ENCODE measurements at regions not wholly inside any gene's neighbourhood (a gene's known extent, or its start where the extent isn't known, plus 50 kb on each side); places are given as distances from the start of the nearest gene placed in this dataset.

DNA sequence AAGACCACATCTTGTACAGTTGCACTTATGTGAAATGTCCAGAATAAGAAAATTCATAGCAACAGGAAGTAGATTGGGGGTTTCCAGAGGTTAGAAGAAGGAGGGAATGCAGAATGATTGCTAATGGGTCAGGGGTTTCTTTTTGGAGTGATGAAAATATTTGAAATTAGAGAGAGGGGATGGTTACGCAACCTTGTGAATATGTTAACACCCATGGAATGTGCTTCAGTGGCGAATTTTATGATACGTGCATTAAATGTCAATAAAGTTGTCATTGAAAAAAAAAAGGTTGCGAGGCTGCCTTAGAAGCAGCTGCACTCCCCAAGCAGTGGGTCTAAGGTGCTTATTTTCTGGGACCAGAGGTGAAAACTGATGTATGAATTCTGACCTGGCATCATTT lies 64.4 kb upstream of the SUB1 start:
- no peak for DNase-seq (ENCODE audit: low read depth)
- no peak overlapping the region for H3K4me3 ChIP-seq (ENCODE audit: control insufficient read depth, low read depth, low read length)
- TF ChIP-seq CTCF (IDR thresholded peaks at IDR 0.05; ENCODE audit: control insufficient read depth, insufficient read depth, low read depth, low read length, missing control alignments): no peak

DNA sequence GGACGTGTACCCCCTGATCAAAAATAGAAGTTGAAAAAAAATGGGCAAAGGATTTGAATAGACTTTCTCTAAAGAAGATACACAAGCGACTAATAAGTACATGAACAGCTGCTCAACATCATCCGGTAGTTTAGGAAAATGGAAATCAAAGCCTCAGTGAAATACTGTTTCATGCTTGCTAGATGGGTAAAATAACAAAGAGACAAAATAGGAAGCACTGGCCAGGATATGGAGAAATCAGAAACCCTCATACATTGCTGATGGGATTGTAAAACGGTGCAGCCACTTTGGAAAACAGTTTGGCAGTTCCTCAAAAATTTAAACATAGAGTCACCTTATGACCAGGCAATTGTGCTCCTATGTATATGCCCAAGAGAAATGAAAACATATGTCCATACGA lies 65.0 kb upstream of the SUB1 start:
- no peak for DNase-seq (ENCODE audit: low read depth)
- TF ChIP-seq CTCF (IDR thresholded peaks at IDR 0.05; ENCODE audit: control insufficient read depth, insufficient read depth, low read depth, low read length, missing control alignments): no peak
- no peak overlapping the region for H3K4me3 ChIP-seq (ENCODE audit: control insufficient read depth, low read depth, low read length)

DNA sequence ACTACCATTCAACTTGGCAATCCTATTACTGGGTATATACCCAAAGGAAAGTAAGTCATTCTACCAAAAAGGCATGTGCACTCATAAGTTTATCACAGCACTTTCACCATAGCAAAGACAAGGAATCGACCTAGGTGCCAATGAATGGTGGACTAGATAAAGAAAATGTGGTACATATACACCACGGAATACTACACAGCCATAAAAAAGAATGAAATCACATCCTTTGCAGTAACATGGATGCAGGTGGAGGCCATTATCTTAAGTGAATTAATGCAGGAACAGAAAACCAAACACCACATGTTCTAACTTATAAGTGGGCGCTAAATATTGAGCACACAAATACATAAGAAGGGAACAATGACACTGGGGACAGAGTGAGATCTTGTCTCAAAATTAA lies 65.8 kb upstream of the SUB1 start:
- no peak overlapping the region for H3K4me3 ChIP-seq (ENCODE audit: control insufficient read depth, low read depth, low read length)

GRCh38 chr5:32514806-32515205 lies 70.3 kb upstream of the ZFR start:
- TF ChIP-seq CTCF (IDR thresholded peaks at IDR 0.05; ENCODE audit: control insufficient read depth, insufficient read depth, low read depth, low read length, missing control alignments): no peak
- no peak overlapping the region for H3K4me3 ChIP-seq (ENCODE audit: control insufficient read depth, low read depth, low read length)
- DNase-seq (ENCODE audit: low read depth): no peak

More for the DNA sequence above, 65.8 kb upstream of the SUB1 start:
- no peak for TF ChIP-seq CTCF (IDR thresholded peaks at IDR 0.05; ENCODE audit: control insufficient read depth, insufficient read depth, low read depth, low read length, missing control alignments)
- no peak for DNase-seq (ENCODE audit: low read depth)

DNA sequence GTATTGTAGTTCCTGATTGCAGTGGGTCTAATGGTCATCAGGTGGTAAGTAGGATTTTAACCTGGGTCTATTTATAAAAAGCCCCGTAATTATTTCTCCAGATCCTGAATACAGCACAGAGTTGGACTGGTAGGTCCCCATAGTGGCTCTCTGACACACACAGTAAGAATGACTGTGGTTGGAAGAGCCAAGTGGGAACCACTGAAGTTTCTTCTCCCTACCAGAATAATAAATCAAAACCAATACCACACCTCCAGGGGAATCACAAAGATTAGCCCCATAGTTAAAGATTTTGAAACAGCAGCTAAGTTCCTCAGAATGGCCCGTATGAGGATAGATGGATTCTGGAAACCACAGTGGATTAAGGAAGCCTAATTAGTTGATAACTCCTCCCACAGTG lies 68.4 kb upstream of the ZFR start:
- H3K4me3 ChIP-seq (ENCODE audit: control insufficient read depth, low read depth, low read length): no peak overlapping the region
- no peak for DNase-seq (ENCODE audit: low read depth)
- no peak for TF ChIP-seq CTCF (IDR thresholded peaks at IDR 0.05; ENCODE audit: control insufficient read depth, insufficient read depth, low read depth, low read length, missing control alignments)

DNA sequence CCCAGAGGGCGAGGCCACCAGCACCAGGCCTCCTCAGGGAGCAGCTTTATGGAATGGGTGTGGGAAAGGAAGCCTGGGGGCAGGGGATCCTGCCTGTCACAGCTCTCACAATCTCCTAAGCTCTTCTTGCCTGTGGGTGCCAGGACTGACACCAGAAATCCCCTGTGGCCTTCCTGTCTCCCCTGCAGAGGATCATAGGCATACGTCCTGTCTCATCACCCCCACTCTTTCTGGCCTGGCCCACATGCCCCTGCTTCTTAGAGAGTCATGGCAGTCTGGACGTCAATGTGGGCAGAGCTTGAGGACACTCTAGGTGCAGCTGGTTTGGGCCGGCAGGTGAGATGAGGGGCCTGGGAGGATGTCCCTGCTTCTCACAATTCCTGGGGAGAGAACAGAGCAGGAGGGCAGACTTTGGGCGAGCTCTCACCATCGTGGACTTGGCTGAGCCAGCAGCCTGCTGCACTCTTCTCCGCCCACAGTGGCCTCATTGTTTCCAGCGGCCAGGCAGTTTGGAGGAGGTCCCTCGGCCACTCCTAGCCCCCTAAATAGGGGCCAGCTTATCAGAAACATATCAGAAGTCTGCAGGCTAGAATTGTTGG lies 67.3 kb upstream of the ZFR start:
- H3K4me3 ChIP-seq (ENCODE audit: control insufficient read depth, low read depth, low read length): no peak overlapping the region
- TF ChIP-seq CTCF (IDR thresholded peaks at IDR 0.05; ENCODE audit: control insufficient read depth, insufficient read depth, low read depth, low read length, missing control alignments): no peak
- no peak for DNase-seq (ENCODE audit: low read depth)

DNA sequence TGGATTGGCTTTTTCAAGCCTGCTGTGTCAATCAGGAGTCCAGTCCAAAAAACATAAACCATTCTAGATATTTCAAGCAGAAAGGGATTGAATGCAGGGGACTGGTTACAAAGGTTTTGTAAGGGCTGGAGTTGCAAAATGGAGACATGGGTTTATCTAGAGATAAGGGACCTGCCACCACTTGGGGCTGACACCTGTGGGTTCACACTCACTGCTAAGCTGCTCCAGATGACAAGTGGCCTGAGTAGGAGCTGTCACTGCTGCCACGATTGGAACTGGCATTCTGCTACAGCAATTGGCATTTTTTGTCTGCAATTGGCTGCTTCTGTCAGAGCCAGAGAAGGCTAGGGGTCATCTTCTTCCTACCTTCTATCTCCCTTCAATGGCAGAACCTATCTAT lies 66.3 kb upstream of the ZFR start:
- TF ChIP-seq CTCF (IDR thresholded peaks at IDR 0.05; ENCODE audit: control insufficient read depth, insufficient read depth, low read depth, low read length, missing control alignments): no peak
- DNase-seq (ENCODE audit: low read depth): no peak
- H3K4me3 ChIP-seq (ENCODE audit: control insufficient read depth, low read depth, low read length): no peak overlapping the region

All from AG09309 (cell line).